T47D (cell line): ENCODE measurements at regions not wholly inside any gene's neighbourhood (a gene's known extent, or its start where the extent isn't known, plus 50 kb on each side); places are given as distances from the start of the nearest gene placed in this dataset.

ENCODE experiments used
- DNase-seq, 2 experiments: peaks; one replicate each; pipeline versions ENCODE4 v3.0.0 to v3.0.0-alpha.2; 2011 to 2012; ENCODE audit warnings: low read depth in 1 of 2, low spot score in 1 of 2
- JUND ChIP-seq: IDR thresholded peaks from 2 replicates; pipeline ENCODE4 v1.6.1; 2012; ENCODE audit warnings: low read depth
- in situ Hi-C: cut with HindIII; loops from 2 replicates; pipeline ENCODE4 v1.10.0; 2016; ENCODE audit warnings: low sequenced_read_pairs, low pct_unique_long_range_greater_than_20kb

- no peak for TF ChIP-seq JUND
- no peak for DNase-seq
- in situ Hi-C loops = no loop called here
These were observed 105.6 kb upstream of the BAIAP2L1 start for GRCh38 chr7:98506471-98506870.

- in situ Hi-C loops = no loop called here
- TF ChIP-seq JUND = no peak
These were observed 99.9 kb upstream of the BAIAP2L1 start for GRCh38 chr7:98500764-98501163.

GRCh38 chr7:98496618-98497017 is 95.7 kb upstream of the BAIAP2L1 start:
- DNase-seq = no peak
- in situ Hi-C loops = no loop called here
- TF ChIP-seq JUND = no peak

More at GRCh38 chr7:98500764-98501163, 99.9 kb upstream of the BAIAP2L1 start:
- DNase-seq = no peak

DNA sequence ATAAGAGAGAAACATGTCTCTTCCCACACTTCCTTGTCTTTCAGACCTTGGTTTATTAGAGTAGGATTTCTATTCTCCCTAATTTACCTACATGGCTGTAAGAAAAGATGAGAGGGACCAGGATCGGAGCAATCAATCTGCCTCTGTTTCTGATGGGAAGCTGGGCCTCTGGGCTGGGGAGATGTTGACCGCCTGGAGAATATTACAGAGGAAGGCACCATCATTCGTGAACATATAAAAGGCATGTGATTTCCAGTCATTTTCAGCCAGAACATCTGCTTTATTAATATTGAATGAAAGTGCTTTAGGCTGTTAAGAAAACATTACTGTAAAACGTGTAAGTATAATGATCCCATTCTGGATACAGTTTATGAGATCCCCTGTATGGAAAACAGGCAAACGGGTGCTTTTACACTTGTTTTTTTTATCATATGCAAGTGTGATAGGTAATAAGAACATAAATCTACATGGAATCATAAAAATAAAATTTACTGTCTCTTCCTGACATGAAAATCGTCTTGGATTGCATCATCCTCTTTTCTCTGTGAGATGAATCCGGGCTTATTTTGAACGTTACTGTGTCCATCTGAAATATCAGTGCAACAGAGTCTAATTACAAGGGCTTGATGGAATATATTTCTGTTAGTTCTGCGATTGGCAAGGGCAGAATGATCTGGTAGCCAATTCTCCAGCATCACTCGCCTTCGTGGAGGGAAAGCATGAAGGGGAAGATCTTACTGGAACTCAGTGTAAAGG is 94.5 kb upstream of the BAIAP2L1 start:
- in situ Hi-C loops = no loop called here
- TF ChIP-seq JUND = no peak
- no peak for DNase-seq

GRCh38 chr7:98493030-98493778 is 92.3 kb upstream of the BAIAP2L1 start:
- DNase-seq = no peak
- in situ Hi-C loops = no loop called here
- no peak for TF ChIP-seq JUND

DNA sequence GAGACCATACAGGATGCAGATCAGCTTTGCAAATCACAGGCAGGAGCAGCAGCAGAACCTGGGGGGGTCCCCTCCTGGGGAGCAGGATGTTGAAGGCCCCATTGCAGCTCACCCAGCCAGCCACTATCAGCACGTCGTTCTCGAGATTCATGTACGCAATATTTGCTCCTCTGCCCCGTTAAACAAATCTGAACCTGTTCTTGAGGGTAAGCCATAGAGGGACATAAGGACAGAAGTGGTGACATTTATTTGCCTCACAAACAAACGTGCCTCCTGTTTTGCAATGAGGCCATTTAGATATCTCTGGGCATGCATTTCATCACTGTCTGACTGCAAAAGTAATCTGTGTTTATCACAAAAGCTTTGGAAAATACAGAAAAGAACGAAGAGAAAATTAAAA is 87.3 kb upstream of the BAIAP2L1 start:
- in situ Hi-C loops = no loop called here
- no peak for DNase-seq

DNA sequence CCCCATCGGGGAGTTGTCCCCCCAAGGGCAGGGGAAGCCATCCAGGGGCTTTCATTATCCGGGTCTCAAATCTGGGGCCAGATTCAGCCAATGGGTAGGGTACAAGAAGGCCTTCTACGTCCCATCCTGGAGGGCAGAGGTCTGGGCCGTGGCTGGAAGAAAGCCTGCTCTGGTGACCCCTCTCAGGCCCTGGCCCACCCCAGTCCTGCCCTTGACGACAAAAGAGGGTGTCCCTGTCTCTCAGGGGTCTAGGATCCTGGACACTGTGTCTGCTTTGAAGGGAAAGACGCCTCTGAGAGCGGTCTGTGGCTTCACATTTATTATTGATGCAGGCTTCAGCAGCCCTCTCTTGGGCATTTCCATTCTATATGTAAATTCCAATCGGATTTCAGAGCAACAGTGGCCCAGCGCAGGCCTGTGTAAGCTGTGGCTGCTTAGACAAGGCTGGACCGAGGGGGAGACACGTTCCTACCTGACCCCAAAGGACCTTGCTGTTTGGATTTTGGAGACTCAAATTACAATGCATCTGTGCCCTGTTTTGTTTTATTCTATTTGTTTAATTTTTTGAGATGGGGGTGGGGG is 83.2 kb upstream of the BAIAP2L1 start:
- in situ Hi-C loops = no loop called here
- no peak for DNase-seq
- TF ChIP-seq JUND = no peak

More for the DNA sequence above, 87.3 kb upstream of the BAIAP2L1 start:
- TF ChIP-seq JUND = no peak

- in situ Hi-C loops = no loop called here
- no peak for DNase-seq
- no peak for TF ChIP-seq JUND
These were observed 82.5 kb upstream of the BAIAP2L1 start for GRCh38 chr7:98483276-98483963.

GRCh38 chr7:98479318-98479717 is 78.4 kb upstream of the BAIAP2L1 start:
- no peak for TF ChIP-seq JUND
- in situ Hi-C loops = no loop called here
- no peak for DNase-seq

DNA sequence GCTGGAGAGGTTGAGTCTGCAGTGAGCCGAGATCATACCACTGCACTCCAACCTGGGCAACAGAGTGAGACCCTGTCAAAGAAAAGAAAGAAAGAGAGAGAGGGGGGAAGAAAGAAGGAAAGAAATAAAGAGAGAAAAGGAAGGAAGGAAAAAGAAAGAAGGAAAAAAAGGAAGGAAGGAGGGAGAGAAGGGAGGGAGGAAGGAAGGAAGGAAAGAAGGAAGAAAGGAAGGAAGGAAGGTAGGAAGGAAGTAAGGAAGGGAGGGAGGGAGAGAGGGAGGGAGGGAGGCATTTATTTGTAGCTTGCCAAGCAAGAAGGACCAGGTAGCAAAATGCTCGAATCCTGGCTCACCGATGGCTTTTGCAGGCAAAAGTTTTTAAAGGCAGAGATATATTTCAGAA is 74.5 kb upstream of the BAIAP2L1 start:
- in situ Hi-C loops = no loop called here
- TF ChIP-seq JUND = no peak
- DNase-seq = no peak

GRCh38 chr7:98474558-98474957 is 73.7 kb upstream of the BAIAP2L1 start:
- DNase-seq = no peak
- in situ Hi-C loops = no loop called here
- no peak for TF ChIP-seq JUND

- TF ChIP-seq JUND = no peak
- in situ Hi-C loops = no loop called here
- no peak for DNase-seq
These were observed 71.6 kb upstream of the BAIAP2L1 start for GRCh38 chr7:98472521-98472954.
